Left colon (tissue), 2 donors: ENCODE measurements at regions not wholly inside any gene's neighbourhood (a gene's known extent, or its start where the extent isn't known, plus 50 kb on each side); places are given as distances from the start of the nearest gene placed in this dataset.
"Not testable (repeated sequence)": the region's sequence is repeated elsewhere in the genome, so short reads cannot be mapped to it uniquely, and the experiment has no call there.

Source experiments
- ATAC-seq: fragments of 200-7000 bp; cut with Tn5 transposase; one replicate; pipeline ENCODE4 v1.9.1; 2020; ENCODE audit warnings: mild to moderate bottlenecking, moderate library complexity
- DNase-seq, 2 donors: peaks; one replicate each; pipeline ENCODE4 v3.0.0-alpha.2; 2020
- intact Hi-C, 2 donors: fragments of 100-400 bp; cut with DNase I in 1 of 2; cut with micrococcal nuclease in 1 of 2; formaldehyde crosslinking; loops; one replicate each; pipeline versions ENCODE4 v1.11.2 to v1.14.0; 2022; cut with DNase I, micrococcal nuclease
- donor health status: DM: no; HTN: no; CAD: no.
- donor health status: DM: yes; HTN: yes; CAD: no.

DNA sequence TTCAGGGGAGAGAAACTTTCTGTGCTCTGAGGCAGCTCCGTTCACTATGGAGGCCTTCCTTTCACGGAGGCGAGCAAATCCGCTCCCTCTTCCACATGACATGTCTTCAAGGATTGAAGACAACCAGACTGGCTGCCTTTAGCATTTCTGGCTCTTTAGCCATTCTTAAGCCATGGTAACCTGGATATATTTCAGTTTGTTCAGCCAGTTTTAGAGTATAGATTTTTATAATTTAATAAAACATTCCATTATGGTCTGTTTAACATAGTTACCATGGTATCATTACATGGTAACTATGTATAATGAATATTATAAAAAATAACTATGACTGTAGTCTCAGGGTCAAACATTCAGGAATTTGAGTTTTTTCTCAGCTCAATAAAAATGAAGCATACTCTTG lies 54.2 kb upstream of the NFIA start:
- no peak for DNase-seq
- no peak for ATAC-seq
- intact Hi-C loops = no loop called here

DNA sequence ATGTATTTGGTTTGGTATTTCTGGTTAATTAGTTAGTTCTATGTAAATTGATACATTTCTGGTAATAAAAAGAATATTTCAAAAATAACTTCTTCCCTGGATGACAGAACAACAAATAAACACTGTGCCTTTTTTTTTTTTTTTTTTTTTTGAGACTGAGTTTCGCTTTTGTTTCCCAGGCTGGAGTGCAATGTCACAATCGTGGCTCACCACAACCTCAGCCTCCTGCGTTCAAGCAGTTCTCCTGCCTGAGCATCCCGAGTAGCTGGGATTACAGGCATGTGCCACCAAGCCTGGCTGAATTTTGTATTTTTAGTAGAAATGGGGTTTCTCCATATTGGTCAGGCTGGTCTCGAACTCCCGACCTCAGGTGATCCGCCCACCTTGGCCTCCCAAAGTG lies 64.3 kb upstream of the NFIA start:
- intact Hi-C loops, DNase-seq, ATAC-seq: not testable (repeated sequence)

DNA sequence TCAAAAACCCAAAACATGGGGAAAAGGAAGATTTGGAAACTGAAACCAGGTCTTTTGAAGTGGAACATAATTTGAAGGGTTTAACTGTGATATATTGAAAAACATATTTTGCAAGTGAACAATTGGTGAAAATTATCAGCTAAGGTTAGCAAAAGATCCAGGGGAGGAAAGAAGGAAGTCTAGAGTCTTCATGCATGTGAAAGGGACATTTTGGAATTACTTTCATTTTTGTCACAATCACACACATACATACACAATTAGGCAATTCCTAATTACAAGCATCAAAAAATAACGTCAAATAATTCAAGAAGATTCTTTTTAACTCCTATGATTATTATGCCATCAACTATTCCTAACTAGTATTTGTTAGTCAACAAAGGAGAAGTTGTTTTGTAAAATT lies 64.7 kb upstream of the NFIA start:
- intact Hi-C loops = no loop called here
- no peak for DNase-seq
- no peak for ATAC-seq

DNA sequence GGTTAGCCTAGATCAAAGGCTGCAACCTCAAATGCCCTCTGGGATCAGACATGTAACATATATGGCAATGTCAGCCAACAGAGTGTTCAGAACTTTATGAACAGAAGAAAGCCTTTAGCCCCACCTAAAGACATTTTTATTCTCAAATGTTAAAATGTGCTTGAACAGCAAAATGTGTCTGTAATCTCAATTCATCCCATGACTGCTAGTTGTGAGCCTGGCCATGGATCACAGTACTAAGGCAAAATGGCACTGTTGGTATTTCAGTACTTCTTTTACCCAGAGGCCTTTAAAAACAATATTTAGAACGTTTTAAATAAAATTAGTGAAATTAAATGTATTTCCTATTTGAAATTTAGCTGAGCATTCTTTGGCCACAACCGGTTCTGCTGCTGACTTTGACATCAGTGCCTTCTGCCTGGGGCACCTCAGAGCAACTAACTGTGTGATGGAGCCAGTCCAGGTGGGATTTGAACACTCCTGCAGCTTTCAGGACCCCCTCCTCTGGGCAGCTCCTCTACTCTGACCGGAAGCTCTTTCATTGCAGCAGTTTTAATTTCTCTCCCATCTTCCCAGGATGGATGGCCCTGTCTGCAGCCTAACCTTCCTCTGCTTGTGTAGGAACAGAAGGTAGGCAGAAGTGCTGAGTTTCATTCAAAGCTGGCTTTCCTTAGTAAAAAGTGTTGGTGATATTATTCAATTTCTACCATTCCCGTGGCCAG lies 68.3 kb upstream of the NFIA start:
- DNase-seq = no peak
- intact Hi-C loops = no loop called here
- no peak for ATAC-seq

DNA sequence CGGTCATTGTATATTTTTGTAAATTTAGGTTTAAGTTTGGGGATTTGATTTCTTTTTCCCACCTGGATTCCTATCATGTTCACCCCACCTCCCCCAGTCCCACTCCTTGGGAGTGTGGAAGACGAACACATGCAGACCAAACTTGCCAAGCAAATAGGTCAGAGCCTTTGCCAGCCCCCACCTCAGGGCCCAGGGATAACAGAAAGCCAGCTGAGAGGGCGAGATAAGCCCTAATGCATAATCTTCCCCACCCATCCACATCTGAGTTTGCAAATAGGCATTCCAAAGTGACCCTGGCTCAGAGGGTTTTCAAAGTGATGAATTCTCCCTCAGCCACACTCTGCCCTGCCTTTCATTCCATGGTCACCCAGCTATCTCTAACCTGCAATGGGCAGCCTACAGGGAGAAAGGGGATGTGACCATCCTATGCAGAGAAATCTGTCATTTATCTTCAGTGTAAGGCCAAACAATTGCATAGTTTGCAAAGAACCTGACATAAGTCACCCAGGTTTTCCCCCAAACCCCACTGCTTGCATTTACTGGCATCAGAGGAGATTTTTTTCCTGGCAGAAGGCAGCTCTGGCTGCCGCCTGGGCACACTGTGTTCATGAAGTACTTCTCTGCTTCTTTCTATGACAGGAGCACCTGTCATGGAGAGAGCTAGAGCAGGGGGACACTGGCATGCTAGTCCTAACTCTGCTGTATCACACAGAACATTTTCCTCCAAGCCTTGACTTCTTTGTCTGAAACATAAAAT lies 69.0 kb upstream of the NFIA start:
- ATAC-seq (no peak), DNase-seq (no peak)
- intact Hi-C loops = no loop called here

DNA sequence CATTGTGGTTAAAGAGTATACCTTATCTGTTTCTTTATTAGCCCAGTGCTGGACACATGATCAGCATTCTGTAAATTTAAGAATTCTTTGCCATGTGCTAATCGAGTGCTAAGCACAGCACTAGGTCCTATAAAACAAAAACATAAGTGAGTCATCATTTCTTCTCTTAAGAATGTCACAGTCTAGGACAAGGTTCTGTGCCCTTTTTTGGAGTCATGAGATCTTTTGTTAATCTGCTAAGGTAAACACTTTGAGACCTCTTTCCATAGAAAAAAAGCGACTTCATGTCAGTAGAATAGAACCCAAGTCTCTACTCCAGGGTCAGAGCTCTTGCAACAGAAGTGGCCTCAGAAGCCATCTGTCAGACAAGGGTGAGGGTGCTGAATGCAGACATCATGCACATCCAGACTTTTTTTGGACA lies 70.0 kb upstream of the NFIA start:
- no peak for DNase-seq
- intact Hi-C loops = no loop called here
- no peak for ATAC-seq

DNA sequence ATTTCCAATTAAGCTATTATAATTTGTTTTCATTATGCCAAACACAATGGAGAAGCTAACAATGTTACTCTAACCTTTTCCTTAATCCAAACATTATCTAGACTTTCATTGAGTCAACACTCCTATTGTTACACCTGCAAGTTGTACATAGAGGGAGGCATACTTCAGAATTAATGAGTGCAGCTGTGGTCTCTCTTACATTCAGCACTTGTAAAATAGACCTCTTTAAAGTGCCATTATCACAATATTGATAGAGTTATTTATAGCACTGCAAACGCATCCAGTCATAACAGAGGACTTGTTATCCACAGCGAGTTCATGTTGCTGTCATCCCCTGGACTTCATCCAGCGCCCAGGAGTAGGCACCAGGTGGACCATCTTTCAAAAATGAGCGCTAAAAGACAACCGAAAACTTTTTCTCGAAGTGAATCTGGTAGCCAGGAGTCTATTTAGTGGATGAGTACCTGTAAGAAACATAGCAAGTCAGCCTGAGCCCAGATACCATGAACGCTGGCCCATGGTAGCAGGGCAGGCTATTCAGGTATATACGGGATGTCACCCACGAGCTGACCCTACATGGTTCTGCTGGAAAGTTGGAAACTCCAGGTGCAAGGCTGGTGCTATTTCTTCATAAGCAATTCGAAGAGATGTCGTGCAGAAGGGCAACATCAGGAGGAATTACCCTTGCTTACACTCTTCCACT lies 70.6 kb upstream of the NFIA start:
- no peak for ATAC-seq
- intact Hi-C loops = no loop called here

DNA sequence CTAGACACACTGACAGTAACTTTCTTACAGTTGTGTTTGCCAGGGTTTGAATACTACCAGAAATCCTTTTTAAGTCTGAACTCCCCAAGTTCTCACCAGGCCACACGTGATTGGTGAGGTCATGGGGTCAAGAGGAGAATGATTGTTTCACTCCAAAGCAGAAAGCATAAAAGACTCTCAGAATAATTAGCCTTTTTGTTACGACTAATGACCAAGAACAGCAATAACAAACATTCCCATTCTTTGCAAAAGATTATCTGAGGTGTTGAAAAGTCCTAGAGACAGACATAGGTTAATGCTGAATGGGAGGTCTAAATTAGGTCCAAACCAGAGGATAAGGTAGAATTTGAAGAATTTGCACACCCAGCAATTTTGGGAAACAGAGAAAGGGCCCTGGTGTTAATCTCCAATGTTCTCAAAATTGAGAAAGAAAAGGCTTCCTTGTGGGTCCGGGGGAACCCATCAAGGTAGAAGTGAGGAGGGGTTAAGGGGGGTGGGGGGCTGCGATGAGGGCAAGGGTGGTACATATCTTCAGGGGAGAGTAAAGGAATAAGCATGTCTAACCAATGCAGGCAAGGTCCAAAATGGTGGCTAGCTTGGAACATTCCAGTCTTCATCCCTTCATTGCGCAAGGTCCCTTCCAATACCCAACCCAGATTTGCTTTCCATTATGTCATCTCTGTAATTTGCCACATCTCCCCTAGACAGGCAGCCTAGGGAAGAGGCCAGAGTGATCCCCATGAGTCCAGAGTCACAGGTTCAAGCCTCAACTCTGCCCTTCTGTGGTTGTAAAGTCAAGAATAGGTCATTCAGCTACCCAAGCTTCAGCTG lies 74.6 kb upstream of the NFIA start:
- intact Hi-C loops = no loop called here
- no peak for ATAC-seq

More for the DNA sequence above, 70.6 kb upstream of the NFIA start:
- DNase-seq = no peak

DNA sequence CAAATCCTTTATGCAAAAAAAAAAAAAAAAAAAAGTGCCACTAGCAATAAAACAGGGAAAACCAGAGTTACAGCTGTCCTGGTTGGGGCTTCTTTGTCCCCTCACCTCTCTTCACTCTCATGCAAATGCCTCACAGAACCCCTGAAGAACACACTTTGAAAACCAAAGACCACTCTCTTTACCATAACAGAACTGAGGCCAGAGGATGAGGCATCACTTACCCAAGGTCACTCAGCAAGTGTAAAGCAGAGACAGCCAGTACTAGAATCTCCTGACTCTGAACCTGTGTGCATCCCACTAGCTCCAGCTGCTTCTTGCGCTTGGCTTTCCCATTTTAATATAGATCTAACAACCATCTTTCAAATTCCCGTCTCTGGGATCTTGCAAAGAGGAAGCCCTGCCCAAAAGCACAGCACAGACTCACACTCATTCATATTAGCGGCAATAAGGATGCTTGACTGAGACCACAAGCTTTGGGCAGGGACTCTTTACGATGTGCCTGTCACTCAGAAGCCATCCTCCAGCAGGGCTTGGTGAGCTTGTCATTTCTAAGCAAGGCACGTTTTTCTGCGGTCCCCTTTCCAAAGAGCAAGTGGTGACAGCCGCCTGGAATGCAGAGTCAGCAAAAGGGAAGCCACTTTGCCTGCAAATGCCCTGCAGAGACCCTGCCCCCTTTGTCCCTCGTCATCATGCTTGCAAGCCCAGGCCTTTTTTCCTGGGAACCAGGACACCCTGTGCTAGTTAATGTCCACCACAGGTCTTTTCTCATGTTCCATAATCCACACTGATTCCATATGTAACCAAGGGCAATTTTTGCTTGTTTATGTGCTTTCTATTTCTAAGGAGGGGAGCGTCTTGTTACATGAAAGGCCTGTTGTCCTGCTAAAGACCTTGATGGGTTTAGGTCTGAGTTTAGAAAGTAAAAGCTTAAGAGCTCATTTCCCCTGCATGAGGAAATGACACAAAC lies 76.5 kb upstream of the NFIA start:
- intact Hi-C loops = no loop called here
- DNase-seq (no peak), ATAC-seq (no peak)

More for the DNA sequence above, 74.6 kb upstream of the NFIA start:
- no peak for DNase-seq

DNA sequence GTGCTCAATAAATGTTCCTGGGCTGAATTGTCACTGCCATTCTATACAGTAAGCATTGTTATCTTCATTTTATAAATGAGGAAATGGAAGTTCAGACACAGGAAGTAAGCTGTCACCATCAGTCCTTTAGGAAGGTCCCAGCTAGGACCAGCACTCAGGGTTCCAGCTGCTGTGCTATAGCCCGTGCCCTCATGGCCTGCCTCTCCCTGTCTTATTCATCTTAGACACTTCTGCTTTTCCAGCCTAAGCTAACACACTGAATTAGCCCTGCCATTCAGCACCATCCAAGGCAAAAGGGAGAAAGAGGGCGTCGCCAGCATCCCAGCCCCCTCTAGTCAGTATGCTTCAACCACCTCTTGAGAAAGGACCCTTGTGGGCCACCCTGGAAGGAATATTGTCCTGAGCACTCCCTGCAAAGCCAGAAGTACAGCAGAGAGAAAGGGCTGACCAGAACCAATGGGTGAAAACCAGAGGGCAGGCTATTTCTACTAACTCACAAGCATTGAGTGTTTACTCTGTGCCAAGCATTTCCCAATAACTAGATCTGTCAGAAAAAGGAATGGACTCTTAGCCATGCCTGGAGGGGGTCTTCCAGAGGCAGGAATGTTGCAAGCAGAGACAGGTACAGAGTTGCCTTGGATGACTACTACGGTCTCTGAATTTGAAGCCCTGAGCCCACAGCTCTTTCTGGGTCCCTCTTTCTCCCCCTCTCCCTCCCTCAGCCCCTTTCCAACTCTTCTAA lies 77.9 kb upstream of the NFIA start:
- ATAC-seq (no peak), DNase-seq (no peak)
- intact Hi-C loops = no loop called here

DNA sequence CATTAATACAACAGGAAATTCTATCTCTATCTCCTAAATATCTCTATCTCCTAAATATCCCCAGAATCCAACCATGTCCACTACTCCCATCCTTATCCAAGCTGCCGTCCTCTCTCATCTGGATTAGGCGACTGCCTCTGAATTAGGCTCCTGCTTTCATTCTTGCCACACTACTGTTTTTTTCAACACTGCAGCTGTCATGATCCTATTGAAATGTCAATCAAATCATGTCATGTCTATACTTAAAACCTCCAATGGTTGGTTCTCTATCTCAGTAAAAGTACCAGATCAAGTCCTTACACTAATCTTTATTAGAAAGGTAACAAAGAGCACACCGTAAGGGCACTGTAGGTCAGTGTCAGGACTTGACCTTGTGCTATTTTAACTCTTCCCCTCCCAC lies 82.0 kb upstream of the NFIA start:
- intact Hi-C loops = no loop called here
- ATAC-seq (no peak), DNase-seq (no peak)

DNA sequence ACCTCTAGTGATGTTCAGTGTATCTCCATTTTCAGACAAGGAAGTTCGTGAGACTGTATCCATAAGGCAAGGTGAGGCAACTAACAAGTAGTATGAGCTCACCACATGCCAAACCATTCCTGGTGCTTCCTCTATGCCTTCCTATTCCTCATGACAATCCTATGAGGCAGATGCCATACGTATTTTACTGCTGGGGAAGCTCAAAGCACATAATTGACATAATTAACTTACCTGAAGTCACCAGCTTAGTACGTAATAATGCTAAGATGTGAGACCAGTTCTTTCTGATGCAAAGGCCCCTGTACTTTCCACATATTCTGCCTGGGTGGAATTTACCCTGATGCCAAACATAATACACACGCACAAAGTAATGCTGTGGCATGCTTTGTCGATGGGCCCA lies 83.6 kb upstream of the NFIA start:
- ATAC-seq (no peak), DNase-seq (no peak)
- intact Hi-C loops = no loop called here

DNA sequence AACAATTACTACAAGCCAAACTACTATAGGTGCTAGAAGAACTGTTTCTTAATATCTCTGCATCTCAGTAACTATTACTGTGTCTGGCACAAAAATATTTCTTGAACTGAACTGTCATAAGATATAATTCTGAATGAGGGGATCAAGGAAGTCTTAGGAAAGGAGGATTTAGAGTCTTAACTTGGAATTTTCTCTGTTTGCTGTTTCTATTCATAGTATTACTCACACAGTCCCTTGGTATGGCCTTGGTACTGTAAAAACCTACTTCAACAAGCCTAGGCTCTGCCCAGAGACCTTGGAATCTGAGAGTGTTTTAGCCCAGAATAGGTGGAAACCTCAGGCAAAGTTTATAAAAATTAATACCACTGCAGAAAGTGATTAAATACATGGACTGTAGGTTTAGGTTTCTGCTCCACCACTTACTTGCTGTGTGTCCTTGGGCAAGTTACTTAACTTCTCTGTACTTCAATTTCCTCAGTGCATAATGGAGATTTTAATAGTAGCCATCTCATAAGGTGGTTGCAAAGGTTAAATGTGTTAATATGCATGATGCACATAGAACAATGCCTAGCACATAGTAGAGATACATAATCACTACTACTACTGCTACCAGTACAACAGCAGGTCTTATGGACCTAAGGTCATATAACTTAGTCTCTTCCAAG lies 87.4 kb upstream of the NFIA start:
- intact Hi-C loops = no loop called here
- ATAC-seq (no peak), DNase-seq (no peak)

DNA sequence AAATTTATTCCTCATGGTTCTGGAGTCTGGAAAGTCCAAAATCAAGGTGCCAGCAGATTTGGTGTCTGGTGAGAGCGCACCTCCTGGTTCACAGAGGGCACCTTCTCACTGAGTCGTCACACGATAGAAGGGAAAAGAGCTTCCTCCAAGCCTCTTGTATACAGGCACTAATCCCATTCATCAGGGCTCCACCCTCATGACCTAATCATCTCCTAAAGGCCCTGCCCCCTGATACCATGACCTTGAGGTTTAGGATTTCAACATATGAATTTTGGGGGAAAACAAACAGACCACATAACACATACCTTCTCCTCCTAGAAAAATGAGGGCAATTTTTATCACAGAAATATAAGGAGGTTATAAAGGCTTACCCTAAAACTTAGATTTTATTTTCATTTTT lies 88.0 kb upstream of the NFIA start:
- ATAC-seq = no peak
- DNase-seq = no peak
- intact Hi-C loops = no loop called here

DNA sequence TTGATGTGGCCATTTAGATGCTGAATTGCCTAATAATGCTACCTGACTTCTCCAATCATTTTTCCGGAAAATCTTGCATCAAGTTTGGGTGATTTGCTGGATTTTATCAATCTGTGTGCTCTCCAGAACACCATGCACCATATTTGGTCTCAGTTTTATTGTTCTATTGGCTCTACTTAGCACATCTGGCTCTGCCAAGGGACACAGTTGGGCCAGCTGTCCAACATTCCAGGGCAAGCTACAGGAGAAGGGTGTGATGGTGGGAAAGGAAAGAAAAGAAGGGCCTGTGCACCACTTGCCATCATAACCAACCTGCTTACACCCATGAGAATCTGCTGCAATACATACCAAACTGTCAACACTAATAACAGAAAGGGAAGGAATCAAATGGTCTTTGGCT lies 90.2 kb upstream of the NFIA start:
- DNase-seq (no peak), ATAC-seq (no peak)
- intact Hi-C loops = no loop called here

DNA sequence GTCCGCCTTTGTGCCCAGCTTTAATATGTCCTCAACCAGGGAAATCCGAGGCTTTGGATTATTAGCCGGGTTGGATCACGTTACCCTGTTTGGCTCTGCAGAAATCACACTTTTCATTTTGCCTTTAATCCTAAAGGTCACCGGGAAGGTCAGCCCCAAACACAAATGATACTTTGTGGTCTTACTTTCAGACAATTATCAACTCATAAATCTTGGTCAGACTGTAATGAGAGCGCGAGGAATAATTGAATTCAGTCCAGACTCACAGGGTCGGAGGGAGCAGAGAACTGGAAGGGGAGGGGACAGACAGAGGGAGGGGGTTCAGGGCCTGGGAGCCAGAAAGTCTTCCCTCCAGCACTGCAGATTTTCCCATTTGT lies 91.7 kb upstream of the NFIA start:
- intact Hi-C loops = no loop called here
- DNase-seq (no peak), ATAC-seq (no peak)
